IMR-90 (cell line): ENCODE measurements at regions not wholly inside any gene's neighbourhood (a gene's known extent, or its start where the extent isn't known, plus 50 kb on each side); places are given as distances from the start of the nearest gene placed in this dataset.

Experiments used
- ATAC-seq: fragments of 200-7000 bp; cut with Tn5 transposase; 2 replicates; pipeline ENCODE4 v1.9.1; 2020; ENCODE audit warnings: low read depth, mild to moderate bottlenecking, moderate library complexity
- BruUV-seq: library from RNA; stranded (reverse); fragments of 400-500 nt; replicated peaks from 2 replicates; lab custom pipeline; 2021; lab: Mats Ljungman, UMichigan
- CTCF ChIA-PET: fragments of 300-600 bp; formaldehyde crosslinking; extraction: SDS; loops from one replicate; lab custom pipeline; 2021; ENCODE audit warnings: antibody characterized with exemption; lab: Yijun Ruan, JAX
- POLR2A ChIA-PET: fragments of 300-600 bp; sonication (Branson Sonifier 250); formaldehyde crosslinking; loops from one replicate; lab custom pipeline; 2022; ENCODE audit warnings: antibody characterized with exemption; ENCODE audit not compliant: unreplicated experiment; lab: Charles Lee
- DNase-seq: peaks from one replicate; pipeline ENCODE4 v3.0.0; 2013
- H2AFZ ChIP-seq: replicated peaks from 2 replicates; pipeline ENCODE3; 2013; ENCODE audit warnings: low read length, mild to moderate bottlenecking; ENCODE audit not compliant: poor library complexity
- H2AK5ac ChIP-seq: 2 replicates; pipeline ENCODE4 v1.6.1; 2013; ENCODE audit warnings: low read depth, low read length, inconsistent platforms
- H2AK9ac ChIP-seq: replicated peaks from 2 replicates; pipeline ENCODE3; 2013; ENCODE audit warnings: mild to moderate bottlenecking, low read depth, low read length, moderate library complexity; ENCODE audit not compliant: poor library complexity
- H2BK120ac ChIP-seq: 2 replicates; pipeline ENCODE4 v1.6.1; 2013; ENCODE audit warnings: low read depth, low read length, inconsistent platforms
- H2BK15ac ChIP-seq: 3 replicates; pipeline ENCODE4 v1.6.1; 2013; ENCODE audit warnings: low read depth, low read length, inconsistent platforms
- H2BK20ac ChIP-seq: 2 replicates; pipeline ENCODE4 v1.6.1; 2013; ENCODE audit warnings: low read depth, mild to moderate bottlenecking, inconsistent platforms, low read length, moderate library complexity
- H2BK5ac ChIP-seq: 2 replicates; pipeline ENCODE4 v1.6.1; 2013; ENCODE audit warnings: mild to moderate bottlenecking, low read depth, low read length, inconsistent platforms; ENCODE audit not compliant: poor library complexity, severe bottlenecking
- H3K14ac ChIP-seq: replicated peaks from 2 replicates; pipeline ENCODE4 v1.6.1; 2013; ENCODE audit warnings: low read depth, low read length, inconsistent platforms
- H3K18ac ChIP-seq: 2 replicates; pipeline ENCODE4 v1.6.1; 2013; ENCODE audit warnings: low read depth, low read length, control low read depth
- H3K23ac ChIP-seq: 2 replicates; pipeline ENCODE4 v1.6.1; 2013; ENCODE audit warnings: low read depth, low read length, inconsistent platforms
- H3K27ac ChIP-seq: 2 replicates; pipeline ENCODE4 v1.5.1; 2013; ENCODE audit warnings: mild to moderate bottlenecking, control low read depth, low read length; ENCODE audit not compliant: insufficient read depth
- H3K27me3 ChIP-seq: 2 replicates; pipeline ENCODE4 v1.6.1; 2013; ENCODE audit warnings: low read length; ENCODE audit not compliant: control insufficient read depth, insufficient read depth
- H3K36me3 ChIP-seq: 2 replicates; pipeline ENCODE4 v1.6.1; 2013; ENCODE audit warnings: low read length, mixed read lengths; ENCODE audit not compliant: control insufficient read depth, insufficient read depth
- H3K4ac ChIP-seq: 2 replicates; pipeline ENCODE4 v1.6.1; 2013; ENCODE audit warnings: low read depth, low read length, inconsistent platforms
- H3K4me1 ChIP-seq: 2 replicates; pipeline ENCODE4 v1.6.1; 2013; ENCODE audit warnings: low read length, mixed read lengths; ENCODE audit not compliant: control insufficient read depth, insufficient read depth
- H3K4me2 ChIP-seq: 2 replicates; pipeline ENCODE4 v1.6.1; 2013; ENCODE audit warnings: low read depth, mild to moderate bottlenecking, control low read depth, low read length, moderate library complexity
- H3K4me3 ChIP-seq: 2 replicates; pipeline ENCODE4 v1.5.1; 2013; ENCODE audit warnings: low read depth, mild to moderate bottlenecking, control low read depth, low read length, moderate library complexity; ENCODE audit not compliant: insufficient read depth
- H3K56ac ChIP-seq: 2 replicates; pipeline ENCODE4 v1.6.1; 2013; ENCODE audit warnings: low read length, inconsistent platforms; ENCODE audit not compliant: insufficient read depth; ENCODE audit errors: extremely low read depth
- H3K79me1 ChIP-seq, 2 experiments: 2 replicates each; pipeline ENCODE4 v1.6.1; 2013; ENCODE audit warnings: low read length in 2 of 2, inconsistent platforms in 1 of 2, low read depth in 1 of 2
- H3K9ac ChIP-seq: 2 replicates; pipeline ENCODE4 v1.6.1; 2013; ENCODE audit warnings: low read depth, low read length, control low read depth
- H3K9me1 ChIP-seq: 2 replicates; pipeline ENCODE4 v1.6.1; 2013; ENCODE audit warnings: low read length, inconsistent platforms; ENCODE audit not compliant: insufficient read depth
- H3K9me3 ChIP-seq: 2 replicates; pipeline ENCODE4 v1.6.1; 2013; ENCODE audit warnings: low read length; ENCODE audit not compliant: control insufficient read depth, insufficient read depth
- H4K20me1 ChIP-seq: 2 replicates; pipeline ENCODE4 v1.6.1; 2013; ENCODE audit warnings: low read length, inconsistent platforms; ENCODE audit not compliant: insufficient read depth
- H4K5ac ChIP-seq: 2 replicates; pipeline ENCODE4 v1.6.1; 2013; ENCODE audit warnings: mild to moderate bottlenecking, low read depth, low read length, control low read depth
- H4K8ac ChIP-seq, 2 experiments: 2 replicates each; pipeline ENCODE4 v1.6.1; 2013; ENCODE audit warnings: low read depth in 2 of 2, low read length in 2 of 2, control low read depth in 1 of 2, inconsistent platforms in 1 of 2
- H4K91ac ChIP-seq: 2 replicates; pipeline ENCODE4 v1.6.1; 2013; ENCODE audit warnings: low read depth, low read length, inconsistent platforms; ENCODE audit not compliant: insufficient read depth
- BHLHE40 ChIP-seq: fragments of 150-350 bp; IDR thresholded peaks from 2 replicates; pipeline ENCODE4 v1.6.1; 2016; ENCODE audit warnings: mild to moderate bottlenecking, low read depth, low read length
- CEBPB ChIP-seq: IDR thresholded peaks from 2 replicates; pipeline ENCODE4 v1.6.1; 2012; ENCODE audit warnings: low read depth, low read length, improper control_type of control experiment
- CHD1 ChIP-seq: IDR thresholded peaks from 2 replicates; pipeline ENCODE4 v1.6.1; 2012; ENCODE audit warnings: low read depth, low read length, improper control_type of control experiment
- FOS ChIP-seq: fragments of 150-350 bp; IDR thresholded peaks from 2 replicates; pipeline ENCODE4 v1.6.1; 2016; ENCODE audit warnings: low read depth, low read length
- MAFK ChIP-seq: IDR thresholded peaks from 2 replicates; pipeline ENCODE4 v1.6.1; 2012; ENCODE audit warnings: low read depth, low read length, improper control_type of control experiment
- MAZ ChIP-seq: IDR thresholded peaks from 2 replicates; pipeline ENCODE4 v1.6.1; 2012; ENCODE audit warnings: low read depth, mild to moderate bottlenecking, low read length, improper control_type of control experiment, moderate library complexity, borderline replicate concordance
- MXI1 ChIP-seq: IDR thresholded peaks from 2 replicates; pipeline ENCODE4 v1.6.1; 2012; ENCODE audit warnings: low read depth, mild to moderate bottlenecking, low read length, moderate library complexity, borderline replicate concordance
- NFE2L2 ChIP-seq: fragments of 150-350 bp; IDR thresholded peaks from 2 replicates; pipeline ENCODE4 v1.6.1; 2016; ENCODE audit warnings: low read depth, mild to moderate bottlenecking, low read length
- POLR2A ChIP-seq: IDR thresholded peaks from 2 replicates; pipeline ENCODE4 v1.6.1; 2012; ENCODE audit warnings: mild to moderate bottlenecking, low read depth, low read length
- RAD21 ChIP-seq: IDR thresholded peaks from 2 replicates; pipeline ENCODE4 v1.6.1; 2012; ENCODE audit warnings: low read length, improper control_type of control experiment
- RCOR1 ChIP-seq: IDR thresholded peaks from 2 replicates; pipeline ENCODE4 v1.6.1; 2012; ENCODE audit warnings: mild to moderate bottlenecking, low read length, improper control_type of control experiment; ENCODE audit not compliant: insufficient replicate concordance
- RFX5 ChIP-seq: IDR thresholded peaks from 2 replicates; pipeline ENCODE4 v1.8.0; 2012; ENCODE audit warnings: low read depth, mild to moderate bottlenecking, low read length, moderate library complexity
- SMC3 ChIP-seq: fragments of 150-350 bp; IDR thresholded peaks from 2 replicates; pipeline ENCODE4 v1.6.1; 2016; ENCODE audit warnings: low read depth, mild to moderate bottlenecking, antibody characterized with exemption, low read length, moderate library complexity
- WGBS, 2 experiments: methylation state at CpG; one replicate each; pipeline versions ENCODE4 v1.1.5 to v1.1.7; 2013; ENCODE audit warnings: missing lambda C conversion rate in 2 of 2; ENCODE audit not compliant: insufficient read length in 1 of 2; ENCODE audit errors: extremely low coverage in 2 of 2; 5-methylcytosine and 5-hydroxymethylcytosine counted together
- dilution Hi-C: fragments of 300-500 bp; cut with HindIII; formaldehyde crosslinking; loops from one replicate; pipeline ENCODE4 v1.14.3; 2018; ENCODE audit warnings: low sequenced_read_pairs; ENCODE audit not compliant: unreplicated experiment
- in situ Hi-C: fragments of 300-500 bp; cut with MboI; formaldehyde crosslinking; loops from 3 replicates; pipeline ENCODE4 v1.14.3; 2019; ENCODE audit warnings: low sequenced_read_pairs, inconsistent platforms, mixed read lengths
- intact Hi-C: fragments of 100-400 bp; cut with micrococcal nuclease; formaldehyde crosslinking; loops from 2 replicates; pipeline ENCODE4 v1.10.0; 2022
- TF ChIP-seq, protein P1 (sequence below): conservative IDR thresholded peaks from 2 replicates; pipeline ENCODE4 v1.5.1; 2012; ENCODE audit warnings: mild to moderate bottlenecking, low read depth, low read length, improper control_type of control experiment
- TF ChIP-seq, protein P2 (sequence below): fragments of 150-350 bp; IDR thresholded peaks from 2 replicates; pipeline ENCODE4 v1.6.1; 2016; ENCODE audit warnings: low read depth, mild to moderate bottlenecking, low read length, moderate library complexity, borderline replicate concordance
- TF ChIP-seq, protein P3 (sequence below): fragments of 150-350 bp; IDR thresholded peaks from 2 replicates; pipeline ENCODE4 v1.6.1; 2017; ENCODE audit warnings: mild to moderate bottlenecking, antibody characterized with exemption, low read length, low read depth

DNA sequence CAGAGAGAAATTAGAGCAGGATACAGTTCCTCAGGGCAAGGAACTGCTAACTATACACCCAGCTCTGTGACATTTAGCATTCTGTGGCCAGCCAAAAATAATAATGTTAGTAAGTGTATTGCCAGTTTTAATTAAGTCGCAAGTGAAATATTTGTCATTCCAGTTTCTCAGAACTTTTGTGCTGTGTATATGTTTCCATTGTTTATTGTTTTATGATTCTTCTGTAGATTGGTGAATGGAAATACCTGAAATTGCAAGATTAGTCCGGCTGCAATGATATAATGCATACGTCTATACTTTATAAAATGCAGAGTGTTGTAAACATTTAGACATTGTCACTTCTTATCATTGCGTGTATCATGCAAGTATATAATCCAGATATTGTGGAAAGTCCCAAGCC lies 351.3 kb upstream of the GRM7 start:
- no peak overlapping the region for H2BK15ac ChIP-seq
- H3K4me2 ChIP-seq = no peak overlapping the region
- H3K18ac ChIP-seq = no peak overlapping the region
- H4K5ac ChIP-seq = no peak overlapping the region
- H3K27me3 ChIP-seq = no peaks in the 10 kb centered on the region
- DNase-seq (no peak), ATAC-seq (no peak)
- H3K14ac ChIP-seq = no peak overlapping the region
- WGBS, 2 experiments = no CpG with 5 or more reads among the region's 4 CpGs
- CTCF ChIA-PET = no interaction called here
- no peak overlapping the region for H2AK5ac ChIP-seq
- no peaks in the 10 kb centered on the region for H3K4me1 ChIP-seq
- intact Hi-C loops = no loop called here
- in situ Hi-C loops = no loop called here
- H4K91ac ChIP-seq = no peak overlapping the region
- H4K8ac ChIP-seq = no peak overlapping the region
- dilution Hi-C loops = no loop called here
- TF ChIP-seq MAZ = no peak
- no peak for TF ChIP-seq RCOR1
- no peak for TF ChIP-seq RAD21
- no peak for TF ChIP-seq NFE2L2
- no peak for TF ChIP-seq POLR2A
- TF ChIP-seq BHLHE40 = no peak
- no peak for TF ChIP-seq CEBPB
- TF ChIP-seq CHD1 = no peak
- TF ChIP-seq MAFK = no peak
- TF ChIP-seq MXI1 = no peak
- TF ChIP-seq RFX5 = no peak
- TF ChIP-seq, protein P1, sequence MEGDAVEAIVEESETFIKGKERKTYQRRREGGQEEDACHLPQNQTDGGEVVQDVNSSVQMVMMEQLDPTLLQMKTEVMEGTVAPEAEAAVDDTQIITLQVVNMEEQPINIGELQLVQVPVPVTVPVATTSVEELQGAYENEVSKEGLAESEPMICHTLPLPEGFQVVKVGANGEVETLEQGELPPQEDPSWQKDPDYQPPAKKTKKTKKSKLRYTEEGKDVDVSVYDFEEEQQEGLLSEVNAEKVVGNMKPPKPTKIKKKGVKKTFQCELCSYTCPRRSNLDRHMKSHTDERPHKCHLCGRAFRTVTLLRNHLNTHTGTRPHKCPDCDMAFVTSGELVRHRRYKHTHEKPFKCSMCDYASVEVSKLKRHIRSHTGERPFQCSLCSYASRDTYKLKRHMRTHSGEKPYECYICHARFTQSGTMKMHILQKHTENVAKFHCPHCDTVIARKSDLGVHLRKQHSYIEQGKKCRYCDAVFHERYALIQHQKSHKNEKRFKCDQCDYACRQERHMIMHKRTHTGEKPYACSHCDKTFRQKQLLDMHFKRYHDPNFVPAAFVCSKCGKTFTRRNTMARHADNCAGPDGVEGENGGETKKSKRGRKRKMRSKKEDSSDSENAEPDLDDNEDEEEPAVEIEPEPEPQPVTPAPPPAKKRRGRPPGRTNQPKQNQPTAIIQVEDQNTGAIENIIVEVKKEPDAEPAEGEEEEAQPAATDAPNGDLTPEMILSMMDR = no peak
- no peak for TF ChIP-seq FOS
- TF ChIP-seq, protein P2, sequence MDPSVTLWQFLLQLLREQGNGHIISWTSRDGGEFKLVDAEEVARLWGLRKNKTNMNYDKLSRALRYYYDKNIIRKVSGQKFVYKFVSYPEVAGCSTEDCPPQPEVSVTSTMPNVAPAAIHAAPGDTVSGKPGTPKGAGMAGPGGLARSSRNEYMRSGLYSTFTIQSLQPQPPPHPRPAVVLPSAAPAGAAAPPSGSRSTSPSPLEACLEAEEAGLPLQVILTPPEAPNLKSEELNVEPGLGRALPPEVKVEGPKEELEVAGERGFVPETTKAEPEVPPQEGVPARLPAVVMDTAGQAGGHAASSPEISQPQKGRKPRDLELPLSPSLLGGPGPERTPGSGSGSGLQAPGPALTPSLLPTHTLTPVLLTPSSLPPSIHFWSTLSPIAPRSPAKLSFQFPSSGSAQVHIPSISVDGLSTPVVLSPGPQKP = no peak
- no peak for TF ChIP-seq SMC3
- TF ChIP-seq, protein P3, sequence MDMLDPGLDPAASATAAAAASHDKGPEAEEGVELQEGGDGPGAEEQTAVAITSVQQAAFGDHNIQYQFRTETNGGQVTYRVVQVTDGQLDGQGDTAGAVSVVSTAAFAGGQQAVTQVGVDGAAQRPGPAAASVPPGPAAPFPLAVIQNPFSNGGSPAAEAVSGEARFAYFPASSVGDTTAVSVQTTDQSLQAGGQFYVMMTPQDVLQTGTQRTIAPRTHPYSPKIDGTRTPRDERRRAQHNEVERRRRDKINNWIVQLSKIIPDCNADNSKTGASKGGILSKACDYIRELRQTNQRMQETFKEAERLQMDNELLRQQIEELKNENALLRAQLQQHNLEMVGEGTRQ = no peak
- H3K23ac ChIP-seq = no peak overlapping the region
- no peak overlapping the region for H3K27ac ChIP-seq
- H2AFZ ChIP-seq = no peak overlapping the region
- no peak overlapping the region for H3K4ac ChIP-seq
- no peaks in the 10 kb centered on the region for H4K20me1 ChIP-seq
- H3K36me3 ChIP-seq = no peaks in the 10 kb centered on the region
- H3K56ac ChIP-seq = no peak overlapping the region
- BruUV-seq = no TSS peak
- H2AK9ac ChIP-seq = no peak overlapping the region
- no peaks in the 10 kb centered on the region for H3K79me1 ChIP-seq
- no peak overlapping the region for H3K9ac ChIP-seq
- H2BK5ac ChIP-seq = no peak overlapping the region
- no peak overlapping the region for H2BK20ac ChIP-seq
- no peaks in the 10 kb centered on the region for H3K9me3 ChIP-seq
- H3K4me3 ChIP-seq = no peak overlapping the region
- no peaks in the 10 kb centered on the region for H3K9me1 ChIP-seq
- no peak overlapping the region for H2BK120ac ChIP-seq
- POLR2A ChIA-PET = no interaction called here
